ENCODE measurements at regions not wholly inside any gene's neighbourhood (a gene's known extent, or its start where the extent isn't known, plus 50 kb on each side); places are given as distances from the start of the nearest gene placed in this dataset.
A peak's percentile ranks its signal among the peaks of the same experiment; 100 is the strongest.

DNA sequence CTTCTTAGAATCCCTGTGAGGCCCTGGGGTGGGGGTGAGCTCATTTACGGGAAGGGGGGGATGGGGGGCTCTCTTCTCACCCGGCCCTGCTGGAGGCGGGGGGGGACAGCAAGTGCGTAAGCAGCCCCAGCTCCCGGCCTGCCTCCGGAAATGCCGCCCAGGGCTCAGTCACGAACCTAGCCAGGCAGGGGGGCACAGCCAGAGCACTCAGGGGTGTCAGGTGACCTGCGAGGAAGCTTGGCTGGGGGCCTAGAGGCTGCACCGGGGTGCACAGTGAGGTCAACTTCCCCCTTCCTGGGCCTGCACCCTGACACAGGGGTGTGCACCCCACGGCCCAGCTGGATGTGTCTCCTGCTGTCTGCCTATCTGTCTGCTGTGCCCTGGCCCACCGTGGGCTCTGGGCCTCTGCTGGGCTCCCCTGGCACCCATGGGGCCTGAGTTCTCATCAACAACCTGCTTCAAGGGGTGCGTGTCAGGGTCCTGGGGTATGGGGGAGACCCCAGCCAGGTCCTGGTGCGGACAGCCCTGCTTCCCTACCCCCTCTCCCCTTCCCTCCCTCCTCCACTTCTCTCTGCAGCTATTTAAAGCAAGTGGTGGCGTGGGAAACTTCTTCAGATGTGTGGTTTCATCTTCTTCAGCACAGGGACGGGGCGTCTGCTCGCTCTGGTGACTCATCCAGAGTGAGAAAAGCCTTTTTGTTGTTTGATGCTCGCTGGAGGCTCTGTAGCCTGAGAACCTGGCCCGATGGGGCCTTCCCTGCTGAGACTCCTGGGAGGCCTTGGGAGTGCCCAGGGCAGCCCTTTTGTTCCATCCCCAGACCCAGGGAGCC lies 92.5 kb upstream of the RUNX3 start (continued):
- TF ChIP-seq ZNF687 (CRISPR knock-in tag; IDR thresholded peaks at IDR 0.05), result peak; percentile 63
- TF ChIP-seq HNF4A (CRISPR knock-in tag; IDR thresholded peaks at IDR 0.05), result no peak
- TF ChIP-seq NFE2 (CRISPR knock-in tag; IDR thresholded peaks at IDR 0.05), result no peak
- TF ChIP-seq POLR2AphosphoS2 (IDR thresholded peaks at IDR 0.05; ENCODE audit: low read depth, low read length), result no peak
- no peak for TF ChIP-seq ZNF234 (CRISPR knock-in tag; conservative IDR thresholded peaks at IDR 0.05)
- TF ChIP-seq ZNF564 (CRISPR knock-in tag; IDR thresholded peaks at IDR 0.05), result no peak
- TF ChIP-seq CTCF (CRISPR knock-in tag; IDR thresholded peaks at IDR 0.05), result no peak
- no peak for TF ChIP-seq ZMYM3 (CRISPR knock-in tag; IDR thresholded peaks at IDR 0.05)
- no peak for TF ChIP-seq SNAPC2 (CRISPR knock-in tag; IDR thresholded peaks at IDR 0.05)
- TF ChIP-seq ISX (CRISPR knock-in tag; conservative IDR thresholded peaks at IDR 0.05), result no peak
- no peak for TF ChIP-seq AKNA (CRISPR knock-in tag; IDR thresholded peaks at IDR 0.05; ENCODE audit: borderline replicate concordance)
- TF ChIP-seq ETV5 (CRISPR knock-in tag; IDR thresholded peaks at IDR 0.05; ENCODE audit: borderline replicate concordance), result peak; percentile 24; the same call in 1 of the 2 replicates
- no peak for TF ChIP-seq IRX3 (CRISPR knock-in tag; IDR thresholded peaks at IDR 0.05; ENCODE audit: borderline replicate concordance, low read depth)
- TF ChIP-seq NFIC (IDR thresholded peaks at IDR 0.05; ENCODE audit: low read length), result no peak
- TF ChIP-seq ZNF264 (CRISPR knock-in tag; IDR thresholded peaks at IDR 0.05), result no peak
- TF ChIP-seq ZNF30 (CRISPR knock-in tag; IDR thresholded peaks at IDR 0.05), result no peak
- TF ChIP-seq ZNF331 (CRISPR knock-in tag; IDR thresholded peaks at IDR 0.05), result no peak
- TF ChIP-seq MAFG (CRISPR knock-in tag; IDR thresholded peaks at IDR 0.05), result no peak
- no peak for TF ChIP-seq ZNF552 (CRISPR knock-in tag; IDR thresholded peaks at IDR 0.05; ENCODE audit: borderline replicate concordance)

Data from HepG2 (cell line).